ENCODE measurements at regions not wholly inside any gene's neighbourhood (a gene's known extent, or its start where the extent isn't known, plus 50 kb on each side); places are given as distances from the start of the nearest gene placed in this dataset.
"Not testable (repeated sequence)": the region's sequence is repeated elsewhere in the genome, so short reads cannot be mapped to it uniquely, and the experiment has no call there.

DNA sequence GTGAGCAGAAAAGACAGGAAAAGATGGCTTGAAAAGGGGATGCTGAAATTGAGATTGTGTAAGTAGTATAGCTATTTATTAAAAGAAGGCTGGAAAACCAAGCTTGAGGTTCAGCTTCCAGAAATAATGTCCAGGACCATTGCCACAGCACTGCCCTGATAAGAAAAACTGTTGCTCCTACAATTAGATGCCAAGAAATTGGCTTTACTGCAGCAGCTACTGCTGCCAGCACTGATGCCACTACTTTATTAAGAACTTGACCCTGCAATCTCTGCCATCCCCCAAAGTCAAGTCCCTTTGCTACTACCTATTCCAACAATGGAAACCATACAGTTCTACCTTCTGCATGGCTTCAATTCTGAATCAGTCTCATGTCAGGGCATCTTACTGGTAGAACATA, 130.0 kb upstream of the VAMP7 start:
- no peaks in the 10 kb centered on the region for H3K4me1 Mint-ChIP-seq (ENCODE audit: low read depth)
- H3K9me3 Mint-ChIP-seq = peaks cover 5% of the 10 kb centered on the region
- intact Hi-C loops (cut with micrococcal nuclease) = no loop called here
- DNase-seq (ENCODE audit: low spot score) = no peak
- no peaks in the 10 kb centered on the region for H3K36me3 Mint-ChIP-seq (ENCODE audit: low read depth)
- peaks cover 4% of the 10 kb centered on the region for H3K27me3 Mint-ChIP-seq (ENCODE audit: insufficient read depth)
- no peak overlapping the region for H3K27ac Mint-ChIP-seq
- H3K4me3 Mint-ChIP-seq = no peak overlapping the region

- no peaks in the 10 kb centered on the region for H3K27me3 Mint-ChIP-seq (ENCODE audit: insufficient read depth)
- H3K4me1 Mint-ChIP-seq (ENCODE audit: low read depth) = no peaks in the 10 kb centered on the region
- no peak overlapping the region for H3K27ac Mint-ChIP-seq
- no peak overlapping the region for H3K4me3 Mint-ChIP-seq
- intact Hi-C loops (cut with micrococcal nuclease) = no loop called here
- H3K9me3 Mint-ChIP-seq = peaks cover 8% of the 10 kb centered on the region
- no peaks in the 10 kb centered on the region for H3K36me3 Mint-ChIP-seq (ENCODE audit: low read depth)
- DNase-seq (ENCODE audit: low spot score) = no peak
Observed at GRCh38 chrX:155747520-155747919, 133.6 kb upstream of the VAMP7 start.

GRCh38 chrX:155745792-155746191, 133.0 kb upstream of the TMLHE start:
- H3K4me1 Mint-ChIP-seq (ENCODE audit: low read depth) = no peaks in the 10 kb centered on the region
- peaks cover 16% of the 10 kb centered on the region for H3K9me3 Mint-ChIP-seq
- no peak overlapping the region for H3K4me3 Mint-ChIP-seq
- intact Hi-C loops (cut with micrococcal nuclease) = no loop called here
- no peak for DNase-seq (ENCODE audit: low spot score)
- no peaks in the 10 kb centered on the region for H3K36me3 Mint-ChIP-seq (ENCODE audit: low read depth)
- H3K27me3 Mint-ChIP-seq (ENCODE audit: insufficient read depth) = no peaks in the 10 kb centered on the region
- no peak overlapping the region for H3K27ac Mint-ChIP-seq

GRCh38 chrX:155744534-155744933, 131.8 kb upstream of the TMLHE start:
- no peak overlapping the region for H3K4me3 Mint-ChIP-seq
- H3K9me3 Mint-ChIP-seq = peaks cover 19% of the 10 kb centered on the region
- no peaks in the 10 kb centered on the region for H3K27me3 Mint-ChIP-seq (ENCODE audit: insufficient read depth)
- intact Hi-C loops (cut with micrococcal nuclease) = no loop called here
- H3K27ac Mint-ChIP-seq = no peak overlapping the region
- no peaks in the 10 kb centered on the region for H3K4me1 Mint-ChIP-seq (ENCODE audit: low read depth)
- H3K36me3 Mint-ChIP-seq (ENCODE audit: low read depth) = peaks cover 1% of the 10 kb centered on the region
- DNase-seq (ENCODE audit: low spot score) = no peak

- H3K36me3 Mint-ChIP-seq (ENCODE audit: low read depth); H3K4me1 Mint-ChIP-seq (ENCODE audit: low read depth); H3K9me3 Mint-ChIP-seq: not testable (repeated sequence)
Observed at GRCh38 chrX:155728335-155728734, 115.6 kb upstream of the TMLHE start.

GRCh38 chrX:155718972-155719586, 106.3 kb upstream of the TMLHE start:
- H3K4me1 Mint-ChIP-seq (ENCODE audit: low read depth) = no peaks in the 10 kb centered on the region
- H3K4me3 Mint-ChIP-seq = no peak overlapping the region
- no peaks in the 10 kb centered on the region for H3K36me3 Mint-ChIP-seq (ENCODE audit: low read depth)
- intact Hi-C loops (cut with micrococcal nuclease) = no loop called here
- H3K27ac Mint-ChIP-seq = no peak overlapping the region
- DNase-seq (ENCODE audit: low spot score) = no peak
- H3K9me3 Mint-ChIP-seq = peaks cover 11% of the 10 kb centered on the region
- H3K27me3 Mint-ChIP-seq (ENCODE audit: insufficient read depth) = peaks cover 2% of the 10 kb centered on the region

More at GRCh38 chrX:155728335-155728734, 115.6 kb upstream of the TMLHE start:
- H3K4me3 Mint-ChIP-seq; H3K27ac Mint-ChIP-seq; intact Hi-C loops (cut with micrococcal nuclease); H3K27me3 Mint-ChIP-seq (ENCODE audit: insufficient read depth); DNase-seq (ENCODE audit: low spot score): not testable (repeated sequence)

DNA sequence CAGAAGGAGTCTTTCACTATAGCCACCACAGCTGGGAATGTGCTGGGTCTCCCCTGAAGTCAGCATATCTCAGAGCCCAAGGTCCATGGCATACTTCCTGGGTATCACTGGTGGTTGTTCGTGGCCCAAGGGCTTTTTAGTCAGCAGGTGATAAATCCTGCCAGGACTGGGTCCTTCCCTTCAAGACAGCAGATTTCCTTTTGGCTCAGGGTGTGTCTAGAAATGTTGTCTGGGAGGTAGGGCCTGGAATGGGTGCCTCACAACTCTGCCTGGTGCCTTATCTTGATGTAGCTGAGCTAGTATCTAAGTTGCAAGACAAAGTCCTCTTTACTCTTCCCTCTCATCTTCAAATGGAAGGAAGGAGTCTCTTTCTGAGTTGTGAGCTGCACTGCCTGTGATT, 102.4 kb upstream of the TMLHE start:
- no peak overlapping the region for H3K4me3 Mint-ChIP-seq
- no peaks in the 10 kb centered on the region for H3K36me3 Mint-ChIP-seq (ENCODE audit: low read depth)
- no peaks in the 10 kb centered on the region for H3K4me1 Mint-ChIP-seq (ENCODE audit: low read depth)
- H3K9me3 Mint-ChIP-seq = peaks cover 30% of the 10 kb centered on the region
- H3K27ac Mint-ChIP-seq = no peak overlapping the region
- intact Hi-C loops (cut with micrococcal nuclease) = no loop called here
- DNase-seq (ENCODE audit: low spot score) = no peak
- no peaks in the 10 kb centered on the region for H3K27me3 Mint-ChIP-seq (ENCODE audit: insufficient read depth)

- H3K9me3 Mint-ChIP-seq = peaks cover 10% of the 10 kb centered on the region
- no peaks in the 10 kb centered on the region for H3K36me3 Mint-ChIP-seq (ENCODE audit: low read depth)
- no peak overlapping the region for H3K27ac Mint-ChIP-seq
- H3K4me1 Mint-ChIP-seq (ENCODE audit: low read depth) = no peaks in the 10 kb centered on the region
- H3K4me3 Mint-ChIP-seq = no peak overlapping the region
- DNase-seq (ENCODE audit: low spot score) = no peak
- H3K27me3 Mint-ChIP-seq (ENCODE audit: insufficient read depth) = no peaks in the 10 kb centered on the region
- intact Hi-C loops (cut with micrococcal nuclease) = no loop called here
Observed at GRCh38 chrX:155695419-155695818, 82.7 kb upstream of the TMLHE start.

GRCh38 chrX:155694649-155695048, 81.9 kb upstream of the TMLHE start:
- H3K27ac Mint-ChIP-seq = no peak overlapping the region
- H3K4me3 Mint-ChIP-seq = no peak overlapping the region
- no peaks in the 10 kb centered on the region for H3K27me3 Mint-ChIP-seq (ENCODE audit: insufficient read depth)
- H3K4me1 Mint-ChIP-seq (ENCODE audit: low read depth) = no peaks in the 10 kb centered on the region
- no peak for DNase-seq (ENCODE audit: low spot score)
- H3K9me3 Mint-ChIP-seq = peaks cover 10% of the 10 kb centered on the region
- no peaks in the 10 kb centered on the region for H3K36me3 Mint-ChIP-seq (ENCODE audit: low read depth)
- intact Hi-C loops (cut with micrococcal nuclease) = no loop called here

GRCh38 chrX:155682834-155683233, 70.1 kb upstream of the TMLHE start:
- H3K27ac Mint-ChIP-seq = no peak overlapping the region
- H3K4me3 Mint-ChIP-seq = no peak overlapping the region
- no peaks in the 10 kb centered on the region for H3K9me3 Mint-ChIP-seq
- H3K4me1 Mint-ChIP-seq (ENCODE audit: low read depth) = no peaks in the 10 kb centered on the region
- intact Hi-C loops (cut with micrococcal nuclease) = no loop called here
- no peak for DNase-seq (ENCODE audit: low spot score)
- peaks cover 3% of the 10 kb centered on the region for H3K27me3 Mint-ChIP-seq (ENCODE audit: insufficient read depth)
- no peaks in the 10 kb centered on the region for H3K36me3 Mint-ChIP-seq (ENCODE audit: low read depth)

- H3K9me3 Mint-ChIP-seq = no peaks in the 10 kb centered on the region
- H3K4me3 Mint-ChIP-seq = no peak overlapping the region
- H3K27ac Mint-ChIP-seq = no peak overlapping the region
- intact Hi-C loops (cut with micrococcal nuclease) = no loop called here
- no peaks in the 10 kb centered on the region for H3K4me1 Mint-ChIP-seq (ENCODE audit: low read depth)
- no peaks in the 10 kb centered on the region for H3K36me3 Mint-ChIP-seq (ENCODE audit: low read depth)
- DNase-seq (ENCODE audit: low spot score) = no peak
- peaks cover 1% of the 10 kb centered on the region for H3K27me3 Mint-ChIP-seq (ENCODE audit: insufficient read depth)
Observed at GRCh38 chrX:155679715-155680114, 67.0 kb upstream of the TMLHE start.

DNA sequence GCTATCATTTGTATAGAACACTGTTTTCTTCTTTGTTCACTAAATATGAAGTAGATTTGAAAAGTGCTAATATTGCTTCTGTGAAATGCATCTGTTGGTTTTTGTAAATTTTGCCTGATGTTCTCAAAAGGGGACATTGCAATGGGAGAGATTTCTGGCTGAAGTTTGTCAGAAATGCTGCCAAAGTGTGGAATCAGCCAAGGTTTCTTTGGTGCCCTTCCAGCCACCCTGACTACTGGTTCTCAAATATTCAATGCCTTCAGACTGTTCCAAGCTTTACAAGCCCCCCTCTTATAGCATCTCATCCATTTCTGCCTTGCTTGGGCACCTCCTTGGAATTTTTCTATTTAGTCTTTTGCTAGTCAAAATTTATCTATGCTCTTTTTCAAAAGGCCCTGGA, 60.6 kb upstream of the TMLHE start:
- Mint-ChIP-seq H3K27ac (no peak overlapping the region), H3K4me3 (no peak overlapping the region), H3K9me3 (no peaks in the 10 kb centered on the region), H3K27me3 (ENCODE audit: insufficient read depth) (no peaks in the 10 kb centered on the region), H3K36me3 (ENCODE audit: low read depth) (no peaks in the 10 kb centered on the region), H3K4me1 (ENCODE audit: low read depth) (no peaks in the 10 kb centered on the region)
- no peak for DNase-seq (ENCODE audit: low spot score)
- intact Hi-C loops (cut with micrococcal nuclease) = no loop called here

GRCh38 chrX:155666741-155667140, 54.0 kb upstream of the TMLHE start:
- H3K4me3 Mint-ChIP-seq = no peak overlapping the region

More at GRCh38 chrX:155666741-155667140, 54.0 kb upstream of the TMLHE start:
- H3K9me3 Mint-ChIP-seq = no peaks in the 10 kb centered on the region
- no peak for DNase-seq (ENCODE audit: low spot score)
- no peak overlapping the region for H3K27ac Mint-ChIP-seq
- H3K27me3 Mint-ChIP-seq (ENCODE audit: insufficient read depth) = no peaks in the 10 kb centered on the region
- no peaks in the 10 kb centered on the region for H3K36me3 Mint-ChIP-seq (ENCODE audit: low read depth)
- H3K4me1 Mint-ChIP-seq (ENCODE audit: low read depth) = no peaks in the 10 kb centered on the region
- intact Hi-C loops (cut with micrococcal nuclease) = no loop called here
